ENCODE measurements at regions not wholly inside any gene's neighbourhood (a gene's known extent, or its start where the extent isn't known, plus 50 kb on each side); places are given as distances from the start of the nearest gene placed in this dataset.

DNA sequence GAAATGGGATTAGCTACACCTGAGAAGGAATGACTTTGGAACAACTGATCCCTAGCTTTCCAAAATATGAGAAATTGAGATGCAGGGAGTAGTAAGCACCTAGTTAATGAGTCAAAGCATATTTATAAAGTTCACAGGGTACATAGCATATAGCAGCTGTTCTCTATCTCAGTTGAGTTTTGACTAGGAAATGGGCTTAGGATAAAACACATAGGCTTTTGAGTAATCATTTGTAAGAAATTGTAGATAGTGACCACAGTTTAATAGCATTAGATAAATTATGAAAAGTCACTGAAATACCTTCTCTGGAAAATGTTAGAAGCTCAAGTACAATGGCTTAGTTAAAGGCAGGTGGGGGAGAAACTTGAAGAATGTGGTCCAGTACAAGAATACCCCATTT is 444.7 kb upstream of the TNP1 start:
- ChIA-PET POLR2A (interaction anchor here (1.1 kb wide), 1 partner anchor 15 kb away, joined by 3 read pairs; no protein-coding TSS in a partner anchor), CTCF (interaction anchor here (1.0 kb wide), 1 partner anchor 8 kb away, joined by 3 read pairs; no protein-coding TSS in a partner anchor)
- TF ChIP-seq ZNF384 (IDR thresholded peaks at IDR 0.05) (no peak), SP1 (IDR thresholded peaks at IDR 0.05) (no peak), ELF4 (IDR thresholded peaks at IDR 0.05) (no peak), LEF1 (IDR thresholded peaks at IDR 0.05; ENCODE audit: borderline replicate concordance) (no peak), BHLHE40 (IDR thresholded peaks at IDR 0.05; ENCODE audit: borderline replicate concordance) (no peak), CTBP1 (IDR thresholded peaks at IDR 0.05; ENCODE audit: borderline replicate concordance) (no peak), NFRKB (IDR thresholded peaks at IDR 0.05) (no peak), TARDBP (IDR thresholded peaks at IDR 0.05) (no peak), SUZ12 (IDR thresholded peaks at IDR 0.05) (no peak), FOXK2 (IDR thresholded peaks at IDR 0.05) (no peak), L3MBTL2 (conservative IDR thresholded peaks at IDR 0.05) (no peak), HDGF (IDR thresholded peaks at IDR 0.05; ENCODE audit: borderline replicate concordance) (no peak), ARNT (IDR thresholded peaks at IDR 0.05) (no peak), FOXM1 (IDR thresholded peaks at IDR 0.05; ENCODE audit: borderline replicate concordance) (no peak), FOXA1 (IDR thresholded peaks at IDR 0.05) (no peak)
- TF ChIP-seq, protein P1, sequence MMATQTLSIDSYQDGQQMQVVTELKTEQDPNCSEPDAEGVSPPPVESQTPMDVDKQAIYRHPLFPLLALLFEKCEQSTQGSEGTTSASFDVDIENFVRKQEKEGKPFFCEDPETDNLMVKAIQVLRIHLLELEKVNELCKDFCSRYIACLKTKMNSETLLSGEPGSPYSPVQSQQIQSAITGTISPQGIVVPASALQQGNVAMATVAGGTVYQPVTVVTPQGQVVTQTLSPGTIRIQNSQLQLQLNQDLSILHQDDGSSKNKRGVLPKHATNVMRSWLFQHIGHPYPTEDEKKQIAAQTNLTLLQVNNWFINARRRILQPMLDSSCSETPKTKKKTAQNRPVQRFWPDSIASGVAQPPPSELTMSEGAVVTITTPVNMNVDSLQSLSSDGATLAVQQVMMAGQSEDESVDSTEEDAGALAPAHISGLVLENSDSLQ (IDR thresholded peaks at IDR 0.05) = no peak
- DNase-seq (ENCODE audit: extremely low spot score) = no peak

DNA sequence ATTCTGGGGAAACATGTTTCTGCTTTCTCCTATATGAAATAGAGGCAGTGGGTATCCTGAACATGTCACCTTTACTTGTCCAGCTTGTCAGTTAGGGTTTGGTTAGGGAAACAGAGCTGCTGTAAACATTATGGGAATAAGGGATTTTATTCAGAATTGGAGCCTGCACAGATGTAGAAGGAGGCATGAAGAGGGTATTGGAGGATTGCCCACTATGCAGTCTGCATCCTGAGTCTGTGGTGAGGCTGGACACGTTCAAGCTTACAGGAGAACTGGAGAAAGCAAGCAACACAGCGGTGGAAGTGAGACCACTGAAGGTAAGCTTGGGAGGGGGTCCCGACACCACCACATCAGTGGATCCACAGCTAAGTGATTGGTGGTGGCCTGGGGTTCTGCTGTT is 443.0 kb upstream of the TNP1 start:
- TF ChIP-seq SUZ12 (IDR thresholded peaks at IDR 0.05) (no peak), BHLHE40 (IDR thresholded peaks at IDR 0.05; ENCODE audit: borderline replicate concordance) (no peak), SP1 (IDR thresholded peaks at IDR 0.05) (no peak), ARNT (IDR thresholded peaks at IDR 0.05) (no peak), L3MBTL2 (conservative IDR thresholded peaks at IDR 0.05) (no peak), CTBP1 (IDR thresholded peaks at IDR 0.05; ENCODE audit: borderline replicate concordance) (no peak), ELF4 (IDR thresholded peaks at IDR 0.05) (no peak), FOXM1 (IDR thresholded peaks at IDR 0.05; ENCODE audit: borderline replicate concordance) (no peak), LEF1 (IDR thresholded peaks at IDR 0.05; ENCODE audit: borderline replicate concordance) (no peak), FOXA1 (IDR thresholded peaks at IDR 0.05) (no peak)
- ChIA-PET POLR2A (no interaction called here), CTCF (no interaction called here)
- DNase-seq (ENCODE audit: extremely low spot score) = no peak

DNA sequence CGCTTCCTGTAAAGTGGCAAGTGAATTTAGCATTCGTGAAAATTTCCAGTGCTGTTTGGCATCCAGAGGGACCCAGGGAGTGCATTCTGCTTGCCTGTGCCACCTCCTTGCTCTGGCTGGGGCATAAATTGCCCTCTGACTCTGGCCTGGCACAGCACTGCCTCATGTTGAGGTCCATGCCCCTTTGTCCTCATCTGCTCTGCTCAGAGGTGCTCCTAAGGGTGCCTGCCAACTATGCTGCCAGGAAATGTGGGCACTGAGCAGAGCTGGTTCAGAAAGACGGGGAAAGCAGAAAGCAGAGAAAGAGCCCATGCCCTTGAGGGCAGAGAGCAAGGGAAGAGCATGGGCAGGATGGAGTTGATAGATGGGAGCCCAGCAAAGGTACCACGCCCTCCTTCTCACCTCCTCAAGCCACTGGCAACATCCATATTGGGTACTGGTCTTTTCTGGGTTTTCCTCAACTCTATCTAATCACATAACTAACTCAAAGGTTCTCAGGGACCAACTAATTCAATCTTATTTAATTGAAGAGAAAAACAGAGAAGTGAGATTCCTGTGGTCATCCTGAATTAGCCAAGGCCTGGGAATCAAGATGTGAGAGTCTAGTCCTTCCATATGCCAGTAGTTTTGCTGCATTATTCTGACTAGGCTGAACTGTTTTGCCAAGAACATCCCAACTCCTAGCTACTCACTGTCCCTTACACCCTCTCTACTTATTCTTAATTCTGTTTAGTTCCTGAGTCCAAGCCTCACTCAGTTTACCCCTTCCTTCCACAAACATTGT is 441.5 kb upstream of the TNP1 start:
- TF ChIP-seq HDGF (IDR thresholded peaks at IDR 0.05; ENCODE audit: borderline replicate concordance) (no peak), SUZ12 (IDR thresholded peaks at IDR 0.05) (no peak), FOXA1 (IDR thresholded peaks at IDR 0.05) (no peak), ARNT (IDR thresholded peaks at IDR 0.05) (no peak), SP1 (IDR thresholded peaks at IDR 0.05) (no peak), NFRKB (IDR thresholded peaks at IDR 0.05) (no peak), FOXM1 (IDR thresholded peaks at IDR 0.05; ENCODE audit: borderline replicate concordance) (no peak), TARDBP (IDR thresholded peaks at IDR 0.05) (no peak), LEF1 (IDR thresholded peaks at IDR 0.05; ENCODE audit: borderline replicate concordance) (no peak), ZNF384 (IDR thresholded peaks at IDR 0.05) (no peak), L3MBTL2 (conservative IDR thresholded peaks at IDR 0.05) (no peak), CTBP1 (IDR thresholded peaks at IDR 0.05; ENCODE audit: borderline replicate concordance) (no peak), ELF4 (IDR thresholded peaks at IDR 0.05) (no peak), FOXK2 (IDR thresholded peaks at IDR 0.05) (no peak), BHLHE40 (IDR thresholded peaks at IDR 0.05; ENCODE audit: borderline replicate concordance) (no peak)
- TF ChIP-seq, protein P1 (IDR thresholded peaks at IDR 0.05) = no peak
- ChIA-PET POLR2A (no interaction called here), CTCF (no interaction called here)
- no peak for DNase-seq (ENCODE audit: extremely low spot score)

DNA sequence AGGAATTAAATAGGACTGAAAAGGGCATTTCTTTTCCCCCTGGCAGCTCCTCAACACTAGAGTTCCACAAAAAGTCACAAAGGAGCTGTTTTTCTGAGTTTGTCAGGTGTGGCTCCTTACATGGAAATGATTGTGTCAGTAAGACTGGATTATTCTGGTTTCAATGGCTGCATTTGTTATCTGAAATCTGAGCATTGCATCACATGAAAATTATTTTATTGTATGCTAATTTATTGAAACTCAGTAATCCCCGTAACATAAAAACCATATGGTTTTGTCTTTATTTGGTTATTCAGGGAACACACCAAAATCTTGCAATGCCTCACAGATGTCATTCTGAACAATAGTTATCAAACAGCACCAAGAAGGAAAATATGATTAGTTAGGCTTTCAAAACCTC is 439.7 kb upstream of the TNP1 start:
- ChIA-PET POLR2A (no interaction called here), CTCF (no interaction called here)
- TF ChIP-seq, protein P1 (IDR thresholded peaks at IDR 0.05) = no peak
- no peak for TF ChIP-seq FOXM1 (IDR thresholded peaks at IDR 0.05; ENCODE audit: borderline replicate concordance)
- TF ChIP-seq FOXA1 (IDR thresholded peaks at IDR 0.05) = no peak
- TF ChIP-seq ARNT (IDR thresholded peaks at IDR 0.05) = no peak
- TF ChIP-seq SP1 (IDR thresholded peaks at IDR 0.05) = no peak
- no peak for TF ChIP-seq HDGF (IDR thresholded peaks at IDR 0.05; ENCODE audit: borderline replicate concordance)
- no peak for TF ChIP-seq SUZ12 (IDR thresholded peaks at IDR 0.05)
- no peak for TF ChIP-seq NFRKB (IDR thresholded peaks at IDR 0.05)
- no peak for TF ChIP-seq ELF4 (IDR thresholded peaks at IDR 0.05)
- no peak for TF ChIP-seq CTBP1 (IDR thresholded peaks at IDR 0.05; ENCODE audit: borderline replicate concordance)
- TF ChIP-seq BHLHE40 (IDR thresholded peaks at IDR 0.05; ENCODE audit: borderline replicate concordance) = no peak
- TF ChIP-seq ZNF384 (IDR thresholded peaks at IDR 0.05) = no peak
- no peak for TF ChIP-seq LEF1 (IDR thresholded peaks at IDR 0.05; ENCODE audit: borderline replicate concordance)
- no peak for TF ChIP-seq L3MBTL2 (conservative IDR thresholded peaks at IDR 0.05)
- TF ChIP-seq FOXK2 (IDR thresholded peaks at IDR 0.05) = no peak
- TF ChIP-seq TARDBP (IDR thresholded peaks at IDR 0.05) = no peak
- DNase-seq (ENCODE audit: extremely low spot score) = no peak

DNA sequence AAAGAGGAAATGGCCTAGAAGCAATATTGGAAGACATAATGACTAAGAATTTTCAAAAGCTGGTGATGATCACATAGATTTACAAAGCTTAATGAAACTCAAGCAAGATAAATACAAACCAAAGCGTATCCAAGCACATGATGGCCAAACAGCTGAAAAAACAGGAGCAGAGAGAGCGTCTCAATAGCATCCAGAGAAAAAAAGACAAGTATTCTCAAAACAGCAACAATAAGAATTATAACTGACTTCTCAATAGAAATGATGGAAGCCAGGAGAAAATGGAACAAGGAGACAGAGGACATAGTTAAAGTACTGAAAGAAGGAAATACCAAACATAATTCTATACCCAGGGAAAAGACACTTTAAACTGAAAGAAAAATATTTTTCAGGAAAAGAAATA is 437.2 kb upstream of the TNP1 start:
- TF ChIP-seq ARNT (IDR thresholded peaks at IDR 0.05) = no peak
- DNase-seq (ENCODE audit: extremely low spot score) = no peak
- ChIA-PET POLR2A (no interaction called here), CTCF (no interaction called here)

DNA sequence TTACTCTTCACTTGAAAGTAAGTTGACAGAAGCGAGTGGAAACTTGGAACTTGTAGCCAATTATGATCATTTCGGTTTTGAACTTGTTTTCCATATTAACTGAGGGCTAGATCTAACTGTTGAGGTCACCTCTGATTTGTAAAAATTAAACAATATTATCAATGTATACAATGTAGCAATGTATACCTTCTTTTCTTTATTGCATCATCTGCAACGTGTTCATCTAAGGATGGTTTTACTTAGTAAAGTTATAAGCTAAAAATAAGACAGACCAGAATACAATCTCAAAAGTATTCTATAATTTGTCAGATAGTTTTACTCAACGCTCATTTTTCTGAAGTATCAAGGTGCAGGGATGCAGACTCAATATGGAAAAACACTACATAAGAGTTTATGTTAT is 435.0 kb upstream of the TNP1 start:
- CTCF ChIA-PET = interaction anchor here (1.1 kb wide), 1 partner anchor 129 kb away, joined by 3 read pairs; no protein-coding TSS in a partner anchor
- DNase-seq (ENCODE audit: extremely low spot score) = no peak
- POLR2A ChIA-PET = no interaction called here
- TF ChIP-seq SP1 (IDR thresholded peaks at IDR 0.05) (no peak), BHLHE40 (IDR thresholded peaks at IDR 0.05; ENCODE audit: borderline replicate concordance) (no peak)

Measured in HEK293T (cell line).